ENCODE measurements at regions not wholly inside any gene's neighbourhood (a gene's known extent, or its start where the extent isn't known, plus 50 kb on each side); places are given as distances from the start of the nearest gene placed in this dataset.

DNA sequence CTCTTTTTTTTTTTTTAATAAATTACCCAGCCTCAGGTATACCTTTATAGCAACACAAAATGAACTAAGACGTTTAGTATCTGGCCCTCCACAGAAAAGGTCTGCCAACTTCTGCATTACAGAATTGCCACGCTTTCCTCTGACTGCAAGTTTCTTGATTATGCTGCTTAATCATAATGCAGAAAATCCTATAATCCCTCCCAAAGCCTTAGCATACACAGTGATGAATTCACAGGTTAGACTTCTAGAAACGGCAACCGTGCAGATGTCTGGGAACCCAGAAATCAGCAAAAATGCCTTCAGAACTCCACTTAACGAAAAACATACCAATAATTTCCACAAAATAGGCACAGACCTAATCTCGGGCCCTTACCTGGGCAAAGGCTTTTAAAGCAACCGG, 144.7 kb upstream of the FRMD4B start:
- H3K9ac ChIP-seq: no peak overlapping the region
- H3K9me3 ChIP-seq: no peaks in the 10 kb centered on the region
- WGBS (ENCODE audit: low lambda C conversion rate): 45% methylated on average over 7 of the region's 7 CpGs
- H4K20me1 ChIP-seq (ENCODE audit: insufficient read depth): no peaks in the 10 kb centered on the region
- peaks cover 0 to 20% of the 10 kb centered on the region in 2 experiments; a peak in 2 of 4 replicates for H3K4me1 ChIP-seq (ENCODE audit: control insufficient read depth in 1 of 2, insufficient read depth in 2 of 2, low read depth in 1 of 2, low read length in 1 of 2)
- no peaks in the 10 kb centered on the region for H3K79me2 ChIP-seq (ENCODE audit: insufficient read depth)
- no peaks in the 10 kb centered on the region for H3K9me2 ChIP-seq
- no peak for TF ChIP-seq EP300 (IDR thresholded peaks at IDR 0.05; ENCODE audit: borderline replicate concordance in 1 of 2, low read depth in 1 of 2, low read length in 1 of 2)
- TF ChIP-seq, protein P1, sequence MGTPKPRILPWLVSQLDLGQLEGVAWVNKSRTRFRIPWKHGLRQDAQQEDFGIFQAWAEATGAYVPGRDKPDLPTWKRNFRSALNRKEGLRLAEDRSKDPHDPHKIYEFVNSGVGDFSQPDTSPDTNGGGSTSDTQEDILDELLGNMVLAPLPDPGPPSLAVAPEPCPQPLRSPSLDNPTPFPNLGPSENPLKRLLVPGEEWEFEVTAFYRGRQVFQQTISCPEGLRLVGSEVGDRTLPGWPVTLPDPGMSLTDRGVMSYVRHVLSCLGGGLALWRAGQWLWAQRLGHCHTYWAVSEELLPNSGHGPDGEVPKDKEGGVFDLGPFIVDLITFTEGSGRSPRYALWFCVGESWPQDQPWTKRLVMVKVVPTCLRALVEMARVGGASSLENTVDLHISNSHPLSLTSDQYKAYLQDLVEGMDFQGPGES (IDR thresholded peaks at IDR 0.05; ENCODE audit: low read depth, low read length): no peak
- no peak for TF ChIP-seq MEF2A (IDR thresholded peaks at IDR 0.05; ENCODE audit: borderline replicate concordance, low read depth)
- TF ChIP-seq GABPA (IDR thresholded peaks at IDR 0.05; ENCODE audit: low read depth): no peak
- H2AFZ ChIP-seq (ENCODE audit: low read depth): no peak overlapping the region
- H3K27me3 ChIP-seq (ENCODE audit: insufficient read depth): peaks cover 7% of the 10 kb centered on the region; the same call in 1 of the 2 replicates
- ChIA-PET POLR2A (no interaction called here), CTCF (interaction anchor here (1.1 to 1.5 kb wide), 2 partner anchors 79 to 224 kb away, joined by 3 to 5 read pairs; no protein-coding TSS in a partner anchor)
- H3K4me3 ChIP-seq (ENCODE audit: low read depth in 2 of 2, low read length in 1 of 2): no peak overlapping the region
- DNase-seq: no peak
- no peak overlapping the region for H3K4me2 ChIP-seq
- no peaks in the 10 kb centered on the region for H3K36me3 ChIP-seq (replicated peaks in 1 of 2; ENCODE audit: control insufficient read depth in 1 of 2, insufficient read depth in 2 of 2, low read length in 1 of 2)
- no peaks in the 10 kb centered on the region for H3F3A ChIP-seq (replicated peaks; ENCODE audit: insufficient read depth)
- H3K27ac ChIP-seq (ENCODE audit: low read depth in 2 of 2, low read length in 1 of 2): no peak overlapping the region

DNA sequence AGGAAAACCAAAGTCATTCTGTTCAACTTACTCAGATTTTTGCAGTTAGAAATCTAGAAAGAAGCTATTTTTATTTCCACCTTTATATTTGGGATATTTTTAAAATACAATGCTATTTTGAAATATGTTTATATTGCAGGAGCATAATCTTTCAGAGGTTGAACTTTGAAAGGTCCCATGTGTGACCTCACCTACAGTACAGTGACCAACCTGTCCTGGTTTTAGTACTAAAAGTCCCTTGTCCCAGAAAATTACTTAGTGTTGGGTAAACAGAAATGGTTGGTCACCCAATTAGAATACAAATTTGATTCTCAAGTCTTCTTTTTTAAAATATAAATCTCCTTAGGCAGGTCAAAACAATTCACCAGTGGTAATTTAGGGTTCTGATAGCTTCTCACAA, 141.6 kb upstream of the FRMD4B start:
- Histone ChIP-seq H3K4me1 (ENCODE audit: control insufficient read depth in 1 of 2, insufficient read depth in 2 of 2, low read depth in 1 of 2, low read length in 1 of 2) (peaks cover 0 to 9% of the 10 kb centered on the region in 2 experiments; a peak in 2 of 4 replicates), H2AFZ (ENCODE audit: low read depth) (no peak overlapping the region), H3K79me2 (ENCODE audit: insufficient read depth) (no peaks in the 10 kb centered on the region), H4K20me1 (ENCODE audit: insufficient read depth) (no peaks in the 10 kb centered on the region), H3K4me2 (no peak overlapping the region), H3K27ac (ENCODE audit: low read depth in 2 of 2, low read length in 1 of 2) (no peak overlapping the region), H3F3A (replicated peaks; ENCODE audit: insufficient read depth) (no peaks in the 10 kb centered on the region), H3K9me3 (no peaks in the 10 kb centered on the region), H3K9ac (no peak overlapping the region), H3K4me3 (ENCODE audit: low read depth in 2 of 2, low read length in 1 of 2) (no peak overlapping the region), H3K27me3 (ENCODE audit: insufficient read depth) (peaks cover 7% of the 10 kb centered on the region; the same call in 1 of the 2 replicates), H3K36me3 (replicated peaks in 1 of 2; ENCODE audit: control insufficient read depth in 1 of 2, insufficient read depth in 2 of 2, low read length in 1 of 2) (no peaks in the 10 kb centered on the region), H3K9me2 (no peaks in the 10 kb centered on the region)
- ChIA-PET POLR2A (no interaction called here), CTCF (interaction anchor here (0.7 kb wide), 1 partner anchor 75 kb away, joined by 3 read pairs; no protein-coding TSS in a partner anchor)
- DNase-seq: no peak
- TF ChIP-seq EP300 (IDR thresholded peaks at IDR 0.05; ENCODE audit: borderline replicate concordance in 1 of 2, low read depth in 1 of 2, low read length in 1 of 2) (no peak), RCOR1 (IDR thresholded peaks at IDR 0.05; ENCODE audit: low read length) (no peak), TCF12 (IDR thresholded peaks at IDR 0.05) (no peak), ELF1 (IDR thresholded peaks at IDR 0.05) (no peak), GABPA (IDR thresholded peaks at IDR 0.05; ENCODE audit: low read depth) (no peak), PBX3 (IDR thresholded peaks at IDR 0.05) (no peak), YY1 (IDR thresholded peaks at IDR 0.05; ENCODE audit: low read depth) (no peak), FOSL2 (IDR thresholded peaks at IDR 0.05; ENCODE audit: borderline replicate concordance, low read depth) (no peak), POLR2AphosphoS5 (IDR thresholded peaks at IDR 0.05; ENCODE audit: low read depth, low read length) (no peak), RFX5 (IDR thresholded peaks at IDR 0.05; ENCODE audit: low read length) (no peak), GATA2 (CRISPR knock-in tag; IDR thresholded peaks at IDR 0.05) (no peak), JUND (IDR thresholded peaks at IDR 0.05) (no peak)
- TF ChIP-seq, protein P2, sequence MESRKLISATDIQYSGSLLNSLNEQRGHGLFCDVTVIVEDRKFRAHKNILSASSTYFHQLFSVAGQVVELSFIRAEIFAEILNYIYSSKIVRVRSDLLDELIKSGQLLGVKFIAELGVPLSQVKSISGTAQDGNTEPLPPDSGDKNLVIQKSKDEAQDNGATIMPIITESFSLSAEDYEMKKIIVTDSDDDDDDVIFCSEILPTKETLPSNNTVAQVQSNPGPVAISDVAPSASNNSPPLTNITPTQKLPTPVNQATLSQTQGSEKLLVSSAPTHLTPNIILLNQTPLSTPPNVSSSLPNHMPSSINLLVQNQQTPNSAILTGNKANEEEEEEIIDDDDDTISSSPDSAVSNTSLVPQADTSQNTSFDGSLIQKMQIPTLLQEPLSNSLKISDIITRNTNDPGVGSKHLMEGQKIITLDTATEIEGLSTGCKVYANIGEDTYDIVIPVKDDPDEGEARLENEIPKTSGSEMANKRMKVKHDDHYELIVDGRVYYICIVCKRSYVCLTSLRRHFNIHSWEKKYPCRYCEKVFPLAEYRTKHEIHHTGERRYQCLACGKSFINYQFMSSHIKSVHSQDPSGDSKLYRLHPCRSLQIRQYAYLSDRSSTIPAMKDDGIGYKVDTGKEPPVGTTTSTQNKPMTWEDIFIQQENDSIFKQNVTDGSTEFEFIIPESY (IDR thresholded peaks at IDR 0.05; ENCODE audit: borderline replicate concordance, low read depth): no peak
- TF ChIP-seq, protein P3, sequence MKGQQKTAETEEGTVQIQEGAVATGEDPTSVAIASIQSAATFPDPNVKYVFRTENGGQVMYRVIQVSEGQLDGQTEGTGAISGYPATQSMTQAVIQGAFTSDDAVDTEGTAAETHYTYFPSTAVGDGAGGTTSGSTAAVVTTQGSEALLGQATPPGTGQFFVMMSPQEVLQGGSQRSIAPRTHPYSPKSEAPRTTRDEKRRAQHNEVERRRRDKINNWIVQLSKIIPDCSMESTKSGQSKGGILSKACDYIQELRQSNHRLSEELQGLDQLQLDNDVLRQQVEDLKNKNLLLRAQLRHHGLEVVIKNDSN (IDR thresholded peaks at IDR 0.05; ENCODE audit: borderline replicate concordance, low read depth): no peak

Measured in SK-N-SH (cell line).